CD4-positive, alpha-beta T cell (primary cell): ENCODE measurements at regions not wholly inside any gene's neighbourhood (a gene's known extent, or its start where the extent isn't known, plus 50 kb on each side); places are given as distances from the start of the nearest gene placed in this dataset.

Experiments used
- ATAC-seq: fragments of 200-7000 bp; cut with Tn5 transposase; one replicate; pipeline ENCODE4 v1.10.0; 2022; ENCODE audit warnings: mild to moderate bottlenecking; ENCODE audit not compliant: poor library complexity
- CTCF ChIA-PET: fragments of 350-600 bp; sonication (Branson Sonifier 250); formaldehyde crosslinking; loops from one replicate; lab custom pipeline; 2021; ENCODE audit warnings: antibody characterized with exemption, inconsistent platforms; lab: Charles Lee
- POLR2A ChIA-PET: fragments of 350-600 bp; sonication (Branson Sonifier 250); formaldehyde crosslinking; loops from one replicate; lab custom pipeline; 2021; ENCODE audit warnings: antibody characterized with exemption, inconsistent platforms; lab: Charles Lee
- DNase-seq, 14 experiments: peaks; one replicate each; pipeline ENCODE4 v3.0.0-alpha.2; 2013 to 2020; ENCODE audit warnings: mixed read lengths in 2 of 14
- H3K27ac ChIP-seq, 2 donors: one replicate each; pipeline versions ENCODE4 v1.5.1 to v1.7.0; 2013; ENCODE audit warnings: low read length in 2 of 2, low read depth in 1 of 2, mild to moderate bottlenecking in 1 of 2
- H3K27me3 ChIP-seq, 2 experiments: 1 replicate in 1 of 2; 2 replicates in 1 of 2; pipeline versions ENCODE4 v1.6.1 to v1.7.0; 2013; ENCODE audit warnings: low read length in 2 of 2, control low read depth in 1 of 2, mild to moderate bottlenecking in 1 of 2, moderate library complexity in 1 of 2; ENCODE audit not compliant: insufficient read depth in 2 of 2, control insufficient read depth in 1 of 2
- H3K36me3 ChIP-seq: one replicate; pipeline ENCODE4 v1.6.1; 2013; ENCODE audit warnings: low read length, control low read depth; ENCODE audit not compliant: insufficient read depth
- H3K4me1 ChIP-seq: one replicate; pipeline ENCODE4 v1.6.1; 2013; ENCODE audit warnings: low read length, control low read depth; ENCODE audit not compliant: insufficient read depth
- H3K4me3 ChIP-seq: one replicate; pipeline ENCODE4 v1.5.1; 2013; ENCODE audit warnings: mild to moderate bottlenecking, low read length, moderate library complexity
- H3K9me3 ChIP-seq, 2 experiments: 1 replicate in 1 of 2; 2 replicates in 1 of 2; pipeline versions ENCODE4 v1.6.1 to v1.7.0; 2013; ENCODE audit warnings: low read length in 2 of 2, mild to moderate bottlenecking in 2 of 2, control low read depth in 1 of 2, moderate library complexity in 1 of 2; ENCODE audit not compliant: control insufficient read depth in 1 of 2, insufficient read depth in 1 of 2
- H3K27ac Mint-ChIP-seq: one replicate; pipeline ENCODE4 v1.8.0; 2020; ENCODE audit warnings: mixed read lengths
- H3K27me3 Mint-ChIP-seq: one replicate; pipeline ENCODE4 v1.8.0; 2021; ENCODE audit warnings: mixed read lengths
- H3K36me3 Mint-ChIP-seq: one replicate; pipeline ENCODE4 v1.8.0; 2021; ENCODE audit warnings: low read depth, mixed read lengths
- H3K4me1 Mint-ChIP-seq: one replicate; pipeline ENCODE4 v1.8.0; 2021; ENCODE audit warnings: low read depth, mixed read lengths
- H3K4me3 Mint-ChIP-seq: one replicate; pipeline ENCODE4 v1.8.0; 2020; ENCODE audit warnings: mild to moderate bottlenecking, mixed read lengths
- H3K9me3 Mint-ChIP-seq: one replicate; pipeline ENCODE4 v1.8.0; 2020; ENCODE audit warnings: mixed read lengths
- CTCF ChIP-seq: fragments of 200-600 bp; IDR thresholded peaks from one replicate; pipeline ENCODE4 v1.8.0; 2022; ENCODE audit warnings: antibody characterized with exemption, mild to moderate bottlenecking
- intact Hi-C, 2 experiments: fragments of 100-400 bp; cut with DNase I in 1 of 2; cut with micrococcal nuclease in 1 of 2; formaldehyde crosslinking; loops; one replicate each; pipeline versions ENCODE4 v1.15.1 to v1.9.0; 2023 to 2025; cut with DNase I, micrococcal nuclease

- H3K27me3 Mint-ChIP-seq = no peaks in the 10 kb centered on the region
These were observed 720.2 kb upstream of the FZD8 start for GRCh38 chr10:36362257-36362656.

GRCh38 chr10:36358736-36359135 is 716.6 kb upstream of the FZD8 start:
- H3K9me3 ChIP-seq = peaks cover 0 to 7% of the 10 kb centered on the region in 2 experiments
- ChIA-PET CTCF (no interaction called here), POLR2A (no interaction called here)
- Mint-ChIP-seq H3K36me3 (no peaks in the 10 kb centered on the region), H3K9me3 (peaks cover 5% of the 10 kb centered on the region), H3K27me3 (no peaks in the 10 kb centered on the region), H3K4me3 (no peak overlapping the region), H3K4me1 (no peaks in the 10 kb centered on the region), H3K27ac (no peak overlapping the region)
- no peak for TF ChIP-seq CTCF
- no peak overlapping the region for H3K27ac ChIP-seq
- no peak for ATAC-seq
- H3K36me3 ChIP-seq = no peaks in the 10 kb centered on the region
- H3K27me3 ChIP-seq = no peaks in the 10 kb centered on the region
- H3K4me3 ChIP-seq = no peak overlapping the region
- no peaks in the 10 kb centered on the region for H3K4me1 ChIP-seq
- no peak for DNase-seq
- intact Hi-C loops = no loop called here

More at GRCh38 chr10:36362257-36362656, 720.2 kb upstream of the FZD8 start:
- ChIA-PET CTCF (interaction anchor here (0.7 kb wide), 1 partner anchor 40 kb away, joined by 3 read pairs; no protein-coding TSS in a partner anchor), POLR2A (no interaction called here)
- intact Hi-C loops = no loop called here
- peaks cover 0 to 13% of the 10 kb centered on the region in 2 experiments for H3K9me3 ChIP-seq
- Mint-ChIP-seq H3K9me3 (peaks cover 8% of the 10 kb centered on the region), H3K4me1 (no peaks in the 10 kb centered on the region), H3K4me3 (no peak overlapping the region), H3K27ac (no peak overlapping the region), H3K36me3 (no peaks in the 10 kb centered on the region)
- no peak overlapping the region for H3K27ac ChIP-seq
- no peaks in the 10 kb centered on the region for H3K36me3 ChIP-seq
- no peaks in the 10 kb centered on the region for H3K4me1 ChIP-seq
- DNase-seq (no peak), ATAC-seq (no peak)
- H3K27me3 ChIP-seq = no peaks in the 10 kb centered on the region
- TF ChIP-seq CTCF = no peak
- no peak overlapping the region for H3K4me3 ChIP-seq

GRCh38 chr10:36354633-36355032 is 712.5 kb upstream of the FZD8 start:
- CTCF ChIA-PET = no interaction called here
- intact Hi-C loops = no loop called here

More at GRCh38 chr10:36354633-36355032, 712.5 kb upstream of the FZD8 start:
- no peak overlapping the region for H3K4me3 Mint-ChIP-seq
- no peaks in the 10 kb centered on the region for H3K36me3 Mint-ChIP-seq
- H3K4me1 Mint-ChIP-seq = no peaks in the 10 kb centered on the region
- no peaks in the 10 kb centered on the region for H3K27me3 ChIP-seq
- DNase-seq = no peak
- H3K4me3 ChIP-seq = no peak overlapping the region
- peaks cover 2% of the 10 kb centered on the region for H3K9me3 Mint-ChIP-seq
- no peaks in the 10 kb centered on the region for H3K36me3 ChIP-seq
- no peak overlapping the region for H3K27ac Mint-ChIP-seq
- no peak overlapping the region for H3K27ac ChIP-seq
- no peaks in the 10 kb centered on the region for H3K4me1 ChIP-seq
- POLR2A ChIA-PET = no interaction called here
- peaks cover 0 to 14% of the 10 kb centered on the region in 2 experiments for H3K9me3 ChIP-seq
- no peak for ATAC-seq
- TF ChIP-seq CTCF = no peak
- H3K27me3 Mint-ChIP-seq = no peaks in the 10 kb centered on the region
